Neural cell (in vitro differentiated cells): ENCODE measurements at regions not wholly inside any gene's neighbourhood (a gene's known extent, or its start where the extent isn't known, plus 50 kb on each side); places are given as distances from the start of the nearest gene placed in this dataset.

Experiments
- H2AFZ ChIP-seq: fragments of 200-600, 300-800 bp; sonication (generic), shearing (Covaris generic); 2 replicates; pipeline ENCODE4 v1.6.0; 2014; ENCODE audit warnings: low read depth, mild to moderate bottlenecking, antibody characterized with exemption, low read length, moderate library complexity
- H3F3A ChIP-seq: fragments of 200-600 bp; shearing (Covaris generic); 2 replicates; pipeline ENCODE4 v1.6.1; 2016; ENCODE audit warnings: mild to moderate bottlenecking, moderate library complexity, mixed read lengths, antibody characterized with exemption, low read length; ENCODE audit not compliant: insufficient read depth, poor library complexity, severe bottlenecking
- H3K27ac ChIP-seq: fragments of 200-600, 300-800 bp; sonication (generic), shearing (Covaris generic); 2 replicates; pipeline ENCODE4 v1.5.1; 2014; ENCODE audit warnings: mild to moderate bottlenecking, low read length, moderate library complexity
- H3K27me3 ChIP-seq: fragments of 300-800, 200-600 bp; sonication (generic), shearing (Covaris generic); 2 replicates; pipeline ENCODE4 v1.6.0; 2014; ENCODE audit warnings: mild to moderate bottlenecking, low read depth, low read length, moderate library complexity; ENCODE audit not compliant: insufficient read depth
- H3K36me3 ChIP-seq: fragments of 300-800, 200-600 bp; sonication (generic), shearing (Covaris generic); 2 replicates; pipeline ENCODE4 v1.5.1; 2014; ENCODE audit warnings: mild to moderate bottlenecking, antibody characterized with exemption, low read length, moderate library complexity; ENCODE audit not compliant: insufficient read depth
- H3K4me2 ChIP-seq: fragments of 300-800, 200-600 bp; sonication (generic), shearing (Covaris generic); 2 replicates; pipeline ENCODE4 v1.6.0; 2014; ENCODE audit warnings: mild to moderate bottlenecking, low read length
- H3K4me3 ChIP-seq: fragments of 300-800, 200-600 bp; sonication (generic), shearing (Covaris generic); 2 replicates; pipeline ENCODE4 v1.5.1; 2014; ENCODE audit warnings: mild to moderate bottlenecking, low read length, moderate library complexity
- H3K79me2 ChIP-seq: fragments of 200-600 bp; shearing (Covaris generic); replicated peaks from 2 replicates; pipeline ENCODE4 v1.6.0; 2014; ENCODE audit warnings: mild to moderate bottlenecking, low read length, moderate library complexity; ENCODE audit not compliant: insufficient read depth
- H3K9ac ChIP-seq: fragments of 300-800, 200-600 bp; sonication (generic), shearing (Covaris generic); 2 replicates; pipeline ENCODE4 v1.6.1; 2016; ENCODE audit warnings: mild to moderate bottlenecking, low read length, mixed read lengths
- H3K9me2 ChIP-seq: fragments of 200-600 bp; shearing (Covaris generic); 2 replicates; pipeline ENCODE4 v1.6.1; 2016; ENCODE audit warnings: mild to moderate bottlenecking, low read length, mixed read lengths; ENCODE audit not compliant: insufficient read depth
- H3K9me3 ChIP-seq: fragments of 200-600, 300-800 bp; sonication (generic), shearing (Covaris generic); 2 replicates; pipeline ENCODE4 v1.6.1; 2016; ENCODE audit warnings: mild to moderate bottlenecking, mixed run types, low read length, moderate library complexity, mixed read lengths
- H4K20me1 ChIP-seq: fragments of 200-600 bp; shearing (Covaris generic); 2 replicates; pipeline ENCODE4 v1.6.1; 2016; ENCODE audit warnings: mild to moderate bottlenecking, mixed run types; ENCODE audit not compliant: insufficient read depth
- EP300 ChIP-seq: fragments of 450-650 bp; conservative IDR thresholded peaks from 2 replicates; pipeline ENCODE4 v1.6.1; 2014; ENCODE audit warnings: antibody characterized with exemption, mild to moderate bottlenecking, moderate library complexity; ENCODE audit not compliant: poor library complexity, severe bottlenecking
- EZH2 ChIP-seq: fragments of 200-600, 300-800 bp; shearing (Covaris generic), sonication (generic); IDR thresholded peaks from 2 replicates; pipeline ENCODE4 v1.6.1; 2014; ENCODE audit warnings: antibody characterized with exemption, low read length, borderline replicate concordance, mild to moderate bottlenecking; ENCODE audit not compliant: insufficient read depth, poor library complexity, severe bottlenecking
- MXI1 ChIP-seq: fragments of 450-650 bp; conservative IDR thresholded peaks from 2 replicates; pipeline ENCODE4 v1.6.1; 2014; ENCODE audit warnings: antibody characterized with exemption, mild to moderate bottlenecking; ENCODE audit not compliant: poor library complexity, severe bottlenecking
- POLR2AphosphoS5 ChIP-seq: IDR thresholded peaks from 2 replicates; pipeline ENCODE4 v1.6.1; 2012
- RAD21 ChIP-seq: fragments of 450-650 bp; conservative IDR thresholded peaks from 2 replicates; pipeline ENCODE4 v1.6.1; 2014; ENCODE audit warnings: antibody characterized with exemption, mild to moderate bottlenecking, moderate library complexity
- REST ChIP-seq: IDR thresholded peaks from 2 replicates; pipeline ENCODE4 v1.6.1; 2012; ENCODE audit warnings: borderline replicate concordance
- SMC3 ChIP-seq: fragments of 450-650 bp; conservative IDR thresholded peaks from 2 replicates; pipeline ENCODE4 v1.6.1; 2014; ENCODE audit warnings: antibody characterized with exemption, mild to moderate bottlenecking, moderate library complexity; ENCODE audit not compliant: poor library complexity
- TAF1 ChIP-seq: IDR thresholded peaks from 2 replicates; pipeline ENCODE4 v1.6.1; 2012; ENCODE audit warnings: low read depth
- TF ChIP-seq, protein P1 (sequence below): fragments of 450-650 bp; IDR thresholded peaks from 2 replicates; pipeline ENCODE4 v1.5.1; 2014; ENCODE audit warnings: antibody characterized with exemption, mild to moderate bottlenecking, moderate library complexity; ENCODE audit not compliant: poor library complexity, severe bottlenecking

GRCh38 chr19:28142258-28142657, 1070.7 kb downstream of the UQCRFS1 start:
- H3K36me3 ChIP-seq: no peaks in the 10 kb centered on the region
- H3K9me3 ChIP-seq: no peaks in the 10 kb centered on the region
- no peaks in the 10 kb centered on the region for H3K27me3 ChIP-seq
- H3F3A ChIP-seq: no peaks in the 10 kb centered on the region
- no peak overlapping the region for H3K27ac ChIP-seq
- H3K79me2 ChIP-seq: no peaks in the 10 kb centered on the region
- H3K9me2 ChIP-seq: no peaks in the 10 kb centered on the region
- H2AFZ ChIP-seq: no peak overlapping the region
- TF ChIP-seq TAF1 (no peak), EP300 (no peak), REST (no peak), EZH2 (no peak), RAD21 (no peak), MXI1 (no peak)
- TF ChIP-seq, protein P1, sequence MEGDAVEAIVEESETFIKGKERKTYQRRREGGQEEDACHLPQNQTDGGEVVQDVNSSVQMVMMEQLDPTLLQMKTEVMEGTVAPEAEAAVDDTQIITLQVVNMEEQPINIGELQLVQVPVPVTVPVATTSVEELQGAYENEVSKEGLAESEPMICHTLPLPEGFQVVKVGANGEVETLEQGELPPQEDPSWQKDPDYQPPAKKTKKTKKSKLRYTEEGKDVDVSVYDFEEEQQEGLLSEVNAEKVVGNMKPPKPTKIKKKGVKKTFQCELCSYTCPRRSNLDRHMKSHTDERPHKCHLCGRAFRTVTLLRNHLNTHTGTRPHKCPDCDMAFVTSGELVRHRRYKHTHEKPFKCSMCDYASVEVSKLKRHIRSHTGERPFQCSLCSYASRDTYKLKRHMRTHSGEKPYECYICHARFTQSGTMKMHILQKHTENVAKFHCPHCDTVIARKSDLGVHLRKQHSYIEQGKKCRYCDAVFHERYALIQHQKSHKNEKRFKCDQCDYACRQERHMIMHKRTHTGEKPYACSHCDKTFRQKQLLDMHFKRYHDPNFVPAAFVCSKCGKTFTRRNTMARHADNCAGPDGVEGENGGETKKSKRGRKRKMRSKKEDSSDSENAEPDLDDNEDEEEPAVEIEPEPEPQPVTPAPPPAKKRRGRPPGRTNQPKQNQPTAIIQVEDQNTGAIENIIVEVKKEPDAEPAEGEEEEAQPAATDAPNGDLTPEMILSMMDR: no peak
- no peak overlapping the region for H3K4me3 ChIP-seq
- no peak overlapping the region for H3K9ac ChIP-seq
- H4K20me1 ChIP-seq: no peaks in the 10 kb centered on the region
- H3K4me2 ChIP-seq: no peak overlapping the region

- H3K9ac ChIP-seq: no peak overlapping the region
- no peaks in the 10 kb centered on the region for H3K9me2 ChIP-seq
- H4K20me1 ChIP-seq: no peaks in the 10 kb centered on the region
These were observed 1072.8 kb downstream of the UQCRFS1 start for GRCh38 chr19:28140201-28140600.

More at GRCh38 chr19:28140201-28140600, 1072.8 kb downstream of the UQCRFS1 start:
- Histone ChIP-seq H3F3A (no peaks in the 10 kb centered on the region), H3K4me2 (no peak overlapping the region), H3K27ac (no peak overlapping the region), H3K9me3 (no peaks in the 10 kb centered on the region), H3K27me3 (no peaks in the 10 kb centered on the region), H3K36me3 (no peaks in the 10 kb centered on the region), H3K4me3 (no peak overlapping the region), H2AFZ (no peak overlapping the region), H3K79me2 (no peaks in the 10 kb centered on the region)
- TF ChIP-seq, protein P1: no peak
- TF ChIP-seq EZH2: no peak
- TF ChIP-seq EP300: no peak
- TF ChIP-seq POLR2AphosphoS5: no peak
- TF ChIP-seq REST: no peak
- no peak for TF ChIP-seq TAF1
- no peak for TF ChIP-seq MXI1
- TF ChIP-seq SMC3: no peak
